HUES6 (cell line): ENCODE measurements at regions not wholly inside any gene's neighbourhood (a gene's known extent, or its start where the extent isn't known, plus 50 kb on each side); places are given as distances from the start of the nearest gene placed in this dataset.
A peak's percentile ranks its signal among the peaks of the same experiment; 100 is the strongest.
"Not testable (repeated sequence)": the region's sequence is repeated elsewhere in the genome, so short reads cannot be mapped to it uniquely, and the experiment has no call there.

Experiments
- H3K27ac ChIP-seq: 2 replicates; pipeline ENCODE4 v1.7.0; 2013; ENCODE audit warnings: low read depth, mild to moderate bottlenecking, low read length, inconsistent platforms
- H3K27me3 ChIP-seq: 2 replicates; pipeline ENCODE4 v1.6.1; 2013; ENCODE audit warnings: low read length; ENCODE audit not compliant: control insufficient read depth, insufficient read depth
- H3K36me3 ChIP-seq: 2 replicates; pipeline ENCODE4 v1.6.1; 2013; ENCODE audit warnings: low read length; ENCODE audit not compliant: control insufficient read depth, insufficient read depth
- H3K4me1 ChIP-seq: 2 replicates; pipeline ENCODE4 v1.6.1; 2013; ENCODE audit warnings: low read length; ENCODE audit not compliant: control insufficient read depth, insufficient read depth
- H3K4me3 ChIP-seq: 2 replicates; pipeline ENCODE4 v1.5.1; 2013; ENCODE audit warnings: low read depth, low read length
- H3K9ac ChIP-seq: one replicate; pipeline ENCODE4 v1.6.1; 2013; ENCODE audit warnings: mild to moderate bottlenecking, low read length
- H3K9me3 ChIP-seq: 2 replicates; pipeline ENCODE4 v1.6.1; 2013; ENCODE audit warnings: low read depth, low read length; ENCODE audit not compliant: control insufficient read depth, insufficient read depth

- H3K27ac ChIP-seq, H3K4me1 ChIP-seq, H3K27me3 ChIP-seq, H3K9me3 ChIP-seq, H3K9ac ChIP-seq, H3K4me3 ChIP-seq: not testable (repeated sequence)
- peaks cover 46% of the 10 kb centered on the region for H3K36me3 ChIP-seq
These were observed 118.8 kb upstream of the VKORC1L1 start for GRCh38 chr7:65754070-65754469.

- not testable (repeated sequence) for H3K9me3 ChIP-seq, H3K9ac ChIP-seq, H3K4me3 ChIP-seq, H3K27me3 ChIP-seq, H3K27ac ChIP-seq, H3K4me1 ChIP-seq
- peaks cover 47% of the 10 kb centered on the region for H3K36me3 ChIP-seq
These were observed 113.9 kb upstream of the VKORC1L1 start for GRCh38 chr7:65758991-65759390.

- H3K27me3 ChIP-seq, H3K9me3 ChIP-seq, H3K4me1 ChIP-seq, H3K4me3 ChIP-seq, H3K27ac ChIP-seq, H3K9ac ChIP-seq: not testable (repeated sequence)
- H3K36me3 ChIP-seq: peaks cover 25% of the 10 kb centered on the region
These were observed 110.2 kb upstream of the VKORC1L1 start for GRCh38 chr7:65762712-65763111.

- H3K4me1 ChIP-seq, H3K9ac ChIP-seq, H3K9me3 ChIP-seq, H3K27ac ChIP-seq, H3K27me3 ChIP-seq, H3K4me3 ChIP-seq: not testable (repeated sequence)
- H3K36me3 ChIP-seq: peaks cover 25% of the 10 kb centered on the region
These were observed 109.8 kb upstream of the VKORC1L1 start for GRCh38 chr7:65763114-65763513.

GRCh38 chr7:65770473-65771225 is 102.2 kb upstream of the VKORC1L1 start:
- H3K27ac ChIP-seq, H3K9me3 ChIP-seq, H3K36me3 ChIP-seq, H3K4me1 ChIP-seq, H3K27me3 ChIP-seq: not testable (repeated sequence)
- peak overlapping the region; percentile 82 for H3K9ac ChIP-seq
- H3K4me3 ChIP-seq: peak overlapping the region; percentile 87

- not testable (repeated sequence) for H3K27ac ChIP-seq, H3K27me3 ChIP-seq, H3K36me3 ChIP-seq, H3K4me1 ChIP-seq, H3K9me3 ChIP-seq
- Histone ChIP-seq H3K9ac (peak overlapping the region; percentile 12), H3K4me3 (peak overlapping the region; percentile 87)
These were observed 101.7 kb upstream of the VKORC1L1 start for GRCh38 chr7:65771226-65771569.

- H3K36me3 ChIP-seq, H3K27me3 ChIP-seq, H3K9ac ChIP-seq, H3K9me3 ChIP-seq, H3K27ac ChIP-seq, H3K4me3 ChIP-seq, H3K4me1 ChIP-seq: not testable (repeated sequence)
These were observed 96.2 kb upstream of the VKORC1L1 start for GRCh38 chr7:65776677-65777076.

GRCh38 chr7:65789943-65790342 is 82.9 kb upstream of the VKORC1L1 start:
- not testable (repeated sequence) for H3K36me3 ChIP-seq, H3K4me3 ChIP-seq, H3K4me1 ChIP-seq, H3K9ac ChIP-seq, H3K27me3 ChIP-seq, H3K9me3 ChIP-seq, H3K27ac ChIP-seq

- H3K9me3 ChIP-seq, H3K36me3 ChIP-seq, H3K9ac ChIP-seq, H3K27ac ChIP-seq, H3K4me3 ChIP-seq, H3K27me3 ChIP-seq, H3K4me1 ChIP-seq: not testable (repeated sequence)
These were observed 81.1 kb upstream of the VKORC1L1 start for GRCh38 chr7:65791788-65792187.

GRCh38 chr7:65792726-65793125 is 80.1 kb upstream of the VKORC1L1 start:
- not testable (repeated sequence) for H3K27ac ChIP-seq, H3K9ac ChIP-seq, H3K27me3 ChIP-seq, H3K4me1 ChIP-seq, H3K36me3 ChIP-seq, H3K4me3 ChIP-seq, H3K9me3 ChIP-seq

- not testable (repeated sequence) for H3K27ac ChIP-seq, H3K9me3 ChIP-seq, H3K4me3 ChIP-seq, H3K9ac ChIP-seq, H3K27me3 ChIP-seq, H3K36me3 ChIP-seq
- H3K4me1 ChIP-seq: peaks cover 14% of the 10 kb centered on the region
These were observed 78.0 kb upstream of the VKORC1L1 start for GRCh38 chr7:65794671-65795391.
